H1 (cell line): ENCODE measurements at regions not wholly inside any gene's neighbourhood (a gene's known extent, or its start where the extent isn't known, plus 50 kb on each side); places are given as distances from the start of the nearest gene placed in this dataset.

Experiments used
- CTCF ChIA-PET: fragments of 300-600 bp; sonication (Branson Sonifier 250); formaldehyde crosslinking; loops from one replicate; lab custom pipeline; 2021; ENCODE audit not compliant: partially characterized antibody; lab: Charles Lee
- POLR2A ChIA-PET: fragments of 300-600 bp; sonication (Branson Sonifier 250); formaldehyde crosslinking; loops from one replicate; lab custom pipeline; 2021; ENCODE audit warnings: inconsistent platforms; ENCODE audit not compliant: partially characterized antibody; lab: Charles Lee
- DNase-seq, 2 experiments: peaks; one replicate each; pipeline versions ENCODE4 v3.0.0 to v3.0.0-alpha.2; 2010 to 2022; ENCODE audit warnings: low spot score in 2 of 2, low read depth in 1 of 2, mixed read lengths in 1 of 2
- FAIRE-seq: peaks from 2 replicates; lab custom pipeline; 2011; peaks lifted over from hg19 to GRCh38; lab: Jason Lieb, UNC
- H2AFZ ChIP-seq: 2 replicates; pipeline ENCODE4 v1.8.1; 2012; ENCODE audit warnings: low read length, inconsistent platforms
- H2AK5ac ChIP-seq: 2 replicates; pipeline ENCODE4 v1.6.1; 2013; ENCODE audit warnings: low read depth, low read length
- H2BK120ac ChIP-seq: replicated peaks from 2 replicates; pipeline ENCODE3; 2013; ENCODE audit warnings: low read depth, low read length, inconsistent platforms
- H2BK12ac ChIP-seq: 2 replicates; pipeline ENCODE4 v1.6.1; 2013; ENCODE audit warnings: low read depth, low read length
- H2BK15ac ChIP-seq: 2 replicates; pipeline ENCODE4 v1.6.1; 2013; ENCODE audit warnings: low read length
- H2BK20ac ChIP-seq: 2 replicates; pipeline ENCODE4 v1.6.1; 2013; ENCODE audit warnings: low read length
- H2BK5ac ChIP-seq: 2 replicates; pipeline ENCODE4 v1.6.1; 2013; ENCODE audit warnings: low read depth, low read length
- H3K14ac ChIP-seq: 2 replicates; pipeline ENCODE4 v1.6.1; 2013; ENCODE audit warnings: inconsistent platforms; ENCODE audit not compliant: insufficient read length
- H3K18ac ChIP-seq: 2 replicates; pipeline ENCODE4 v1.6.1; 2013; ENCODE audit warnings: low read length; ENCODE audit errors: extremely low read depth
- H3K23ac ChIP-seq: 2 replicates; pipeline ENCODE4 v1.6.1; 2013; ENCODE audit warnings: inconsistent platforms; ENCODE audit not compliant: insufficient read length
- H3K23me2 ChIP-seq: 2 replicates; pipeline ENCODE4 v1.6.1; 2013; ENCODE audit warnings: low read depth, low read length
- H3K27ac ChIP-seq: 2 replicates; pipeline ENCODE4 v1.6.1; 2011; ENCODE audit warnings: low read depth, low read length, inconsistent platforms
- H3K27me3 ChIP-seq, 4 experiments: replicated peaks in 1 of 4; 1 replicate in 1 of 4; 2 replicates in 3 of 4; pipeline versions ENCODE4 v1.6.1 to v1.8.1; 2011 to 2013; ENCODE audit warnings: low read length in 3 of 4, mild to moderate bottlenecking in 3 of 4, inconsistent platforms in 2 of 4, mixed read lengths in 2 of 4, moderate library complexity in 1 of 4; ENCODE audit not compliant: control insufficient read depth in 3 of 4, insufficient read depth in 3 of 4; ENCODE audit errors: extremely low read depth in 1 of 4
- H3K36me3 ChIP-seq, 4 experiments: 2 replicates each; pipeline versions ENCODE4 v1.6.1 to v1.8.1; 2011 to 2013; ENCODE audit warnings: mild to moderate bottlenecking in 4 of 4, low read length in 3 of 4, moderate library complexity in 2 of 4, control low read depth in 1 of 4, inconsistent platforms in 1 of 4; ENCODE audit not compliant: insufficient read depth in 4 of 4, control insufficient read depth in 2 of 4
- H3K4ac ChIP-seq: replicated peaks from 2 replicates; pipeline ENCODE3; 2013; ENCODE audit warnings: low read length, low read depth, mixed read lengths, inconsistent platforms; ENCODE audit not compliant: insufficient read length
- H3K4me1 ChIP-seq, 4 experiments: replicated peaks in 1 of 4; 1 replicate in 1 of 4; 2 replicates in 3 of 4; pipeline versions ENCODE4 v1.6.1 to v1.8.1; 2011 to 2013; ENCODE audit warnings: low read length in 3 of 4, inconsistent platforms in 2 of 4, mixed read lengths in 1 of 4; ENCODE audit not compliant: insufficient read depth in 4 of 4, control insufficient read depth in 3 of 4
- H3K4me2 ChIP-seq, 2 experiments: 2 replicates each; pipeline versions ENCODE4 v1.6.1 to v1.8.1; 2011 to 2013; ENCODE audit warnings: low read depth in 2 of 2, low read length in 2 of 2, control low read depth in 1 of 2, inconsistent platforms in 1 of 2, mild to moderate bottlenecking in 1 of 2; ENCODE audit not compliant: insufficient read depth in 1 of 2
- H3K4me3 ChIP-seq, 4 experiments: fragments of 200-600, 300-600 bp in 1 of 4; sonication (generic), shearing (Covaris generic), sonication (Bioruptor Twin) in 1 of 4; 2 replicates each; pipeline versions ENCODE4 v1.5.1 to v1.8.1; 2011 to 2016; ENCODE audit warnings: low read length in 4 of 4, low read depth in 3 of 4, control low read depth in 2 of 4, inconsistent platforms in 2 of 4, mild to moderate bottlenecking in 2 of 4, mixed read lengths in 1 of 4, moderate library complexity in 1 of 4; ENCODE audit not compliant: insufficient read depth in 2 of 4; ENCODE audit errors: extremely low read depth in 1 of 4
- H3K56ac ChIP-seq: replicated peaks from 2 replicates; pipeline ENCODE3; 2013; ENCODE audit warnings: low read depth, mild to moderate bottlenecking, mixed read lengths, low read length, inconsistent platforms; ENCODE audit not compliant: insufficient read length
- H3K79me1 ChIP-seq: 2 replicates; pipeline ENCODE4 v1.6.1; 2013; ENCODE audit warnings: low read depth, low read length, control low read depth
- H3K79me2 ChIP-seq, 2 experiments: 2 replicates each; pipeline versions ENCODE4 v1.6.1 to v1.8.1; 2012 to 2013; ENCODE audit warnings: low read length in 2 of 2, mild to moderate bottlenecking in 2 of 2, inconsistent platforms in 1 of 2; ENCODE audit not compliant: insufficient read depth in 2 of 2, control insufficient read depth in 1 of 2
- H3K9ac ChIP-seq, 4 experiments: replicated peaks in 1 of 4; 1 replicate in 1 of 4; 2 replicates in 3 of 4; pipeline versions ENCODE4 v1.6.1 to v1.8.1; 2011 to 2013; ENCODE audit warnings: low read depth in 3 of 4, low read length in 3 of 4, control low read depth in 2 of 4, mild to moderate bottlenecking in 2 of 4, moderate library complexity in 2 of 4, inconsistent platforms in 1 of 4; ENCODE audit errors: extremely low read depth in 1 of 4
- H3K9me3 ChIP-seq, 2 experiments: 2 replicates each; pipeline versions ENCODE4 v1.6.1 to v1.8.1; 2012 to 2013; ENCODE audit warnings: mild to moderate bottlenecking in 2 of 2, moderate library complexity in 2 of 2, control low read depth in 1 of 2, inconsistent platforms in 1 of 2, low read depth in 1 of 2, low read length in 1 of 2, mixed read lengths in 1 of 2; ENCODE audit not compliant: insufficient read depth in 2 of 2
- H4K20me1 ChIP-seq, 2 experiments: replicated peaks in 1 of 2; 2 replicates each; pipeline versions ENCODE3 to v1.8.1; 2011 to 2013; ENCODE audit warnings: inconsistent platforms in 2 of 2, low read length in 2 of 2, mild to moderate bottlenecking in 1 of 2; ENCODE audit not compliant: insufficient read depth in 2 of 2, control insufficient read depth in 1 of 2
- H4K5ac ChIP-seq: 2 replicates; pipeline ENCODE4 v1.6.1; 2013; ENCODE audit warnings: low read length, low read depth, mixed read lengths, inconsistent platforms; ENCODE audit not compliant: insufficient read length
- H4K8ac ChIP-seq: 2 replicates; pipeline ENCODE4 v1.8.0; 2013; ENCODE audit warnings: mild to moderate bottlenecking, moderate library complexity, low read length, inconsistent platforms; ENCODE audit not compliant: insufficient read depth; ENCODE audit errors: extremely low read depth
- H4K91ac ChIP-seq: replicated peaks from 2 replicates; pipeline ENCODE3; 2013; ENCODE audit warnings: low read length, mixed read lengths, inconsistent platforms; ENCODE audit not compliant: insufficient read length
- ATF3 ChIP-seq: IDR thresholded peaks from 2 replicates; pipeline ENCODE4 v1.6.1; 2011; ENCODE audit warnings: low read depth, mild to moderate bottlenecking, low read length; ENCODE audit not compliant: insufficient read depth
- BRCA1 ChIP-seq: IDR thresholded peaks from 2 replicates; pipeline ENCODE4 v1.6.1; 2012; ENCODE audit warnings: low read depth, low read length, improper control_type of control experiment
- FOSL1 ChIP-seq: IDR thresholded peaks from 2 replicates; pipeline ENCODE4 v1.6.1; 2011; ENCODE audit warnings: mild to moderate bottlenecking, low read depth, low read length, moderate library complexity; ENCODE audit not compliant: insufficient read depth
- GABPA ChIP-seq: IDR thresholded peaks from 2 replicates; pipeline ENCODE4 v1.6.1; 2011; ENCODE audit warnings: mild to moderate bottlenecking, low read length, moderate library complexity, borderline replicate concordance; ENCODE audit not compliant: insufficient read depth
- JUN ChIP-seq: IDR thresholded peaks from 2 replicates; pipeline ENCODE4 v1.6.1; 2011; ENCODE audit warnings: low read depth, mild to moderate bottlenecking, improper control_type of control experiment, low read length
- KDM5A ChIP-seq: fragments of 200-600 bp; IDR thresholded peaks from 2 replicates; pipeline ENCODE4 v1.7.1; 2012; ENCODE audit warnings: mild to moderate bottlenecking, low read length, inconsistent platforms, mixed read lengths
- NRF1 ChIP-seq: IDR thresholded peaks from 2 replicates; pipeline ENCODE4 v1.6.1; 2011; ENCODE audit warnings: mild to moderate bottlenecking, low read depth, low read length, improper control_type of control experiment
- POLR2AphosphoS5 ChIP-seq: IDR thresholded peaks from 2 replicates; pipeline ENCODE4 v1.6.1; 2011; ENCODE audit warnings: low read depth, low read length
- RXRA ChIP-seq: IDR thresholded peaks from 2 replicates; pipeline ENCODE4 v1.6.1; 2011; ENCODE audit warnings: low read depth, mild to moderate bottlenecking, low read length, moderate library complexity; ENCODE audit not compliant: insufficient read depth
- SIX5 ChIP-seq: IDR thresholded peaks from 2 replicates; pipeline ENCODE4 v1.6.1; 2011; ENCODE audit warnings: mild to moderate bottlenecking, low read depth, low read length

- POLR2A ChIA-PET: no interaction called here
- no peak overlapping the region for H3K4me3 ChIP-seq
- H3K4me2 ChIP-seq: no peak overlapping the region
- CTCF ChIA-PET: interaction anchor here (1.3 kb wide), 1 partner anchor 8 kb away, joined by 3 read pairs; no protein-coding TSS in a partner anchor
- H3K79me1 ChIP-seq: no peaks in the 10 kb centered on the region
- no peak overlapping the region for H4K5ac ChIP-seq
- no peak overlapping the region for H2BK12ac ChIP-seq
- H3K27me3 ChIP-seq: no peaks in the 10 kb centered on the region
- H3K23me2 ChIP-seq: no peaks in the 10 kb centered on the region
- no peak overlapping the region for H2AFZ ChIP-seq
- H4K20me1 ChIP-seq: no peaks in the 10 kb centered on the region
- no peak overlapping the region for H2BK20ac ChIP-seq
- no peaks in the 10 kb centered on the region for H3K36me3 ChIP-seq
- H3K79me2 ChIP-seq: no peaks in the 10 kb centered on the region
- H4K8ac ChIP-seq: no peak overlapping the region
- H2BK120ac ChIP-seq: no peak overlapping the region
- H2BK5ac ChIP-seq: no peak overlapping the region
- H4K91ac ChIP-seq: no peak overlapping the region
- no peak overlapping the region for H3K27ac ChIP-seq
- no peak overlapping the region for H3K23ac ChIP-seq
- no peak overlapping the region for H3K9ac ChIP-seq
- H3K56ac ChIP-seq: no peak overlapping the region
- H3K9me3 ChIP-seq: no peaks in the 10 kb centered on the region
- H3K18ac ChIP-seq: no peak overlapping the region
- DNase-seq (no peak), FAIRE-seq (no peak)
- H3K14ac ChIP-seq: no peak overlapping the region
- no peak overlapping the region for H2BK15ac ChIP-seq
- no peaks in the 10 kb centered on the region for H3K4me1 ChIP-seq
- no peak overlapping the region for H3K4ac ChIP-seq
- H2AK5ac ChIP-seq: no peak overlapping the region
- no peak for TF ChIP-seq ATF3
- TF ChIP-seq SIX5: no peak
- TF ChIP-seq BRCA1: no peak
- TF ChIP-seq FOSL1: no peak
- TF ChIP-seq JUN: no peak
- TF ChIP-seq NRF1: no peak
- no peak for TF ChIP-seq KDM5A
- no peak for TF ChIP-seq POLR2AphosphoS5
- TF ChIP-seq GABPA: no peak
- no peak for TF ChIP-seq RXRA
Measured at GRCh38 chr2:198382811-198383210, 578.4 kb downstream of the PLCL1 start.
